ENCODE measurements at regions not wholly inside any gene's neighbourhood (a gene's known extent, or its start where the extent isn't known, plus 50 kb on each side); places are given as distances from the start of the nearest gene placed in this dataset.

- Histone ChIP-seq H3K9me3 (no peaks in the 10 kb centered on the region), H3K36me3 (no peaks in the 10 kb centered on the region), H3K27ac (no peak overlapping the region), H3K4me3 (no peak overlapping the region), H3K4me1 (no peaks in the 10 kb centered on the region), H3K27me3 (no peaks in the 10 kb centered on the region)
- WGBS, 2 donors, result 88 to 93% methylated on average over 1 of the region's 1 CpG
- intact Hi-C loops (cut with DNase I), result no loop called here
- TF ChIP-seq CTCF (IDR thresholded peaks at IDR 0.05) (no peak), POLR2A (IDR thresholded peaks at IDR 0.05) (no peak)
- no peak for DNase-seq
Measured at GRCh38 chr3:26078539-26078938, 288.6 kb downstream of the OXSM start.

GRCh38 chr3:26081166-26081565, 291.3 kb downstream of the OXSM start:
- Histone ChIP-seq H3K27ac (no peak overlapping the region), H3K27me3 (no peaks in the 10 kb centered on the region), H3K4me3 (no peak overlapping the region), H3K4me1 (no peaks in the 10 kb centered on the region), H3K9me3 (no peaks in the 10 kb centered on the region), H3K36me3 (no peaks in the 10 kb centered on the region)
- no peak for DNase-seq
- intact Hi-C loops (cut with DNase I), result no loop called here
- 90 to 91% methylated on average over 1 of the region's 1 CpG for whole genome bisulfite sequencing, 2 donors
- TF ChIP-seq POLR2A (IDR thresholded peaks at IDR 0.05) (no peak), CTCF (IDR thresholded peaks at IDR 0.05) (no peak)

- Histone ChIP-seq H3K36me3 (no peaks in the 10 kb centered on the region), H3K9me3 (no peaks in the 10 kb centered on the region), H3K27ac (no peak overlapping the region), H3K4me3 (no peak overlapping the region), H3K4me1 (no peaks in the 10 kb centered on the region), H3K27me3 (no peaks in the 10 kb centered on the region)
- intact Hi-C loops (cut with DNase I), result no loop called here
- WGBS, 2 donors, result 59 to 63% methylated on average over 1 of the region's 1 CpG
- no peak for DNase-seq
- TF ChIP-seq CTCF (IDR thresholded peaks at IDR 0.05) (no peak), POLR2A (IDR thresholded peaks at IDR 0.05) (no peak)
Measured at GRCh38 chr3:26081806-26082205, 291.9 kb downstream of the OXSM start.

- peaks cover 0 to 10% (median 8%) of the 10 kb centered on the region in 3 donors for H3K9me3 ChIP-seq
- no peaks in the 10 kb centered on the region for H3K4me1 ChIP-seq
- DNase-seq, result no peak
- TF ChIP-seq POLR2A (IDR thresholded peaks at IDR 0.05) (no peak), CTCF (IDR thresholded peaks at IDR 0.05) (no peak)
- no peaks in the 10 kb centered on the region for H3K36me3 ChIP-seq
- no peak overlapping the region for H3K27ac ChIP-seq
- no peaks in the 10 kb centered on the region for H3K27me3 ChIP-seq
- no peak overlapping the region for H3K4me3 ChIP-seq
- intact Hi-C loops (cut with DNase I), result no loop called here
- WGBS, 2 donors, result 61 to 70% methylated on average over 3 of the region's 3 CpGs
Measured at GRCh38 chr3:26082911-26083310, 293.0 kb downstream of the OXSM start.

GRCh38 chr3:26084629-26085028, 294.7 kb downstream of the OXSM start:
- DNase-seq, result no peak
- no peak for TF ChIP-seq POLR2A (IDR thresholded peaks at IDR 0.05)
- TF ChIP-seq CTCF (IDR thresholded peaks at IDR 0.05), result no peak
- intact Hi-C loops (cut with DNase I), result no loop called here
- Histone ChIP-seq H3K27me3 (no peaks in the 10 kb centered on the region), H3K36me3 (no peaks in the 10 kb centered on the region), H3K9me3 (peaks cover 0 to 18% (median 8%) of the 10 kb centered on the region in 3 donors), H3K27ac (peak overlapping the region in 1 of 4 donors; percentile 3), H3K4me3 (no peak overlapping the region), H3K4me1 (no peaks in the 10 kb centered on the region)
- 61 to 69% methylated on average over 2 of the region's 2 CpGs for WGBS, 2 donors
